Ishikawa (cell line): ENCODE measurements at regions not wholly inside any gene's neighbourhood (a gene's known extent, or its start where the extent isn't known, plus 50 kb on each side); places are given as distances from the start of the nearest gene placed in this dataset.

ENCODE experiments used
- CEBPB ChIP-seq: IDR thresholded peaks from 2 replicates; pipeline ENCODE4 v1.6.1; 2012
- CREB1 ChIP-seq: IDR thresholded peaks from 2 replicates; pipeline ENCODE4 v1.6.1; 2012; ENCODE audit warnings: low read depth
- EGR1 ChIP-seq: IDR thresholded peaks from 2 replicates; pipeline ENCODE4 v1.6.1; 2012
- EP300 ChIP-seq: IDR thresholded peaks from 2 replicates; pipeline ENCODE4 v1.6.1; 2012; ENCODE audit warnings: borderline replicate concordance
- FOXM1 ChIP-seq: IDR thresholded peaks from 2 replicates; pipeline ENCODE4 v1.6.1; 2012; ENCODE audit warnings: low read depth, borderline replicate concordance
- MAX ChIP-seq: IDR thresholded peaks from 2 replicates; pipeline ENCODE4 v1.6.1; 2012
- NFIC ChIP-seq: IDR thresholded peaks from 2 replicates; pipeline ENCODE4 v1.6.1; 2012
- RAD21 ChIP-seq: IDR thresholded peaks from 2 replicates; pipeline ENCODE4 v1.6.1; 2012; ENCODE audit warnings: low read depth
- TAF1 ChIP-seq: IDR thresholded peaks from 2 replicates; pipeline ENCODE4 v1.6.1; 2012; ENCODE audit warnings: low read depth, mild to moderate bottlenecking
- TCF12 ChIP-seq: IDR thresholded peaks from 2 replicates; pipeline ENCODE4 v1.6.1; 2012; ENCODE audit warnings: low read depth
- TEAD4 ChIP-seq: IDR thresholded peaks from 2 replicates; pipeline ENCODE4 v1.6.1; 2012
- YY1 ChIP-seq: IDR thresholded peaks from 2 replicates; pipeline ENCODE4 v1.6.1; 2012; ENCODE audit warnings: low read depth
- ZBTB7A ChIP-seq: IDR thresholded peaks from 2 replicates; pipeline ENCODE4 v1.6.1; 2012; ENCODE audit warnings: low read depth
- TF ChIP-seq, protein P1 (sequence below): IDR thresholded peaks from 2 replicates; pipeline ENCODE4 v1.6.1; 2012
- TF ChIP-seq, protein P2 (sequence below): IDR thresholded peaks from 2 replicates; pipeline ENCODE4 v1.6.1; 2012; ENCODE audit warnings: low read depth, mild to moderate bottlenecking

DNA sequence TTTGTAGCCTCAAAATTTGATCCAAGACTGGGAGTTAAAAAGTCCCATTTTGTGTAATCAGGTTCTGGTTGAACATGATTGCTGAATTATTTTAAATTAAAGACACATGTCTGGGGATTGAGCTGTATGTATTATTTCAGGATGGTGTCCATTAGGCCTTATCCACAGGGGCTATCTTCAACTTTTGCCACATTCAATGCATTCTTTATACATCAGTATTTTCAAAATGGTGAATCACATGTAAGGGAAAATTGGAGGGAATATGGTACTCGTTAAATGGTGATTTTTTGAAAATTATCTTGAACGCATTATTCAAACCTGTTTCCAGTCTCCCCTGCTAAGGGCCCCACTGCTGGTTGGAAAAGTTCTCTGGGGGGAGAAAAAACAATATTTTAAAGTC, 367.7 kb upstream of the NPVF start:
- TF ChIP-seq TAF1 = no peak
- TF ChIP-seq, protein P1, sequence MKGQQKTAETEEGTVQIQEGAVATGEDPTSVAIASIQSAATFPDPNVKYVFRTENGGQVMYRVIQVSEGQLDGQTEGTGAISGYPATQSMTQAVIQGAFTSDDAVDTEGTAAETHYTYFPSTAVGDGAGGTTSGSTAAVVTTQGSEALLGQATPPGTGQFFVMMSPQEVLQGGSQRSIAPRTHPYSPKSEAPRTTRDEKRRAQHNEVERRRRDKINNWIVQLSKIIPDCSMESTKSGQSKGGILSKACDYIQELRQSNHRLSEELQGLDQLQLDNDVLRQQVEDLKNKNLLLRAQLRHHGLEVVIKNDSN = no peak
- TF ChIP-seq EP300 = no peak
- TF ChIP-seq EGR1 = no peak
- no peak for TF ChIP-seq YY1
- no peak for TF ChIP-seq CEBPB
- no peak for TF ChIP-seq TEAD4
- TF ChIP-seq CREB1 = no peak
- TF ChIP-seq MAX = no peak
- TF ChIP-seq FOXM1 = no peak
- TF ChIP-seq TCF12 = no peak

DNA sequence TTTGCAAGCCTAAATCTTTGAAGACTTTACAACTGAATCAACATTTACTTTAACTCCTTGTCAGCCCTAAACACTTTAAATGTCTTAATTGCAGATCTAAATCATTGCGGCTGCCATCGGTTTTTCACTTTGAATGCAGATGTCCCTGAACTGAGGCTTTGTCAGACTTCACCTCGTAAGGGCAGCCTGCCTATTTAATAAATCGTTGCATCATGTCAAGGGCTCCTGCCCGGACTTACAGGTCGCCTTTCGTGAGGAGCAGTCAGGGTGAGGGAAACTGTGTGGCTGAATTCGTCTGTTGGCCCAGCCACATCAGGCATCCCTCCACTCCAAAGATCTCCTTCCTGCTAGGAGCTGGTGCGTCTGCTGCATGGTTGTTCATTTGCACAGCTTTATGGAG, 368.2 kb upstream of the NPVF start:
- TF ChIP-seq FOXM1 (no peak), EGR1 (no peak), CEBPB (no peak), YY1 (no peak), NFIC (no peak), MAX (no peak), TCF12 (no peak), TAF1 (no peak), EP300 (no peak), CREB1 (no peak), TEAD4 (no peak), RAD21 (no peak)
- TF ChIP-seq, protein P1 = no peak
- TF ChIP-seq, protein P2, sequence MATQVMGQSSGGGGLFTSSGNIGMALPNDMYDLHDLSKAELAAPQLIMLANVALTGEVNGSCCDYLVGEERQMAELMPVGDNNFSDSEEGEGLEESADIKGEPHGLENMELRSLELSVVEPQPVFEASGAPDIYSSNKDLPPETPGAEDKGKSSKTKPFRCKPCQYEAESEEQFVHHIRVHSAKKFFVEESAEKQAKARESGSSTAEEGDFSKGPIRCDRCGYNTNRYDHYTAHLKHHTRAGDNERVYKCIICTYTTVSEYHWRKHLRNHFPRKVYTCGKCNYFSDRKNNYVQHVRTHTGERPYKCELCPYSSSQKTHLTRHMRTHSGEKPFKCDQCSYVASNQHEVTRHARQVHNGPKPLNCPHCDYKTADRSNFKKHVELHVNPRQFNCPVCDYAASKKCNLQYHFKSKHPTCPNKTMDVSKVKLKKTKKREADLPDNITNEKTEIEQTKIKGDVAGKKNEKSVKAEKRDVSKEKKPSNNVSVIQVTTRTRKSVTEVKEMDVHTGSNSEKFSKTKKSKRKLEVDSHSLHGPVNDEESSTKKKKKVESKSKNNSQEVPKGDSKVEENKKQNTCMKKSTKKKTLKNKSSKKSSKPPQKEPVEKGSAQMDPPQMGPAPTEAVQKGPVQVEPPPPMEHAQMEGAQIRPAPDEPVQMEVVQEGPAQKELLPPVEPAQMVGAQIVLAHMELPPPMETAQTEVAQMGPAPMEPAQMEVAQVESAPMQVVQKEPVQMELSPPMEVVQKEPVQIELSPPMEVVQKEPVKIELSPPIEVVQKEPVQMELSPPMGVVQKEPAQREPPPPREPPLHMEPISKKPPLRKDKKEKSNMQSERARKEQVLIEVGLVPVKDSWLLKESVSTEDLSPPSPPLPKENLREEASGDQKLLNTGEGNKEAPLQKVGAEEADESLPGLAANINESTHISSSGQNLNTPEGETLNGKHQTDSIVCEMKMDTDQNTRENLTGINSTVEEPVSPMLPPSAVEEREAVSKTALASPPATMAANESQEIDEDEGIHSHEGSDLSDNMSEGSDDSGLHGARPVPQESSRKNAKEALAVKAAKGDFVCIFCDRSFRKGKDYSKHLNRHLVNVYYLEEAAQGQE = no peak

GRCh38 chr7:25597946-25598345, 369.7 kb upstream of the NPVF start:
- TF ChIP-seq TEAD4 = no peak
- no peak for TF ChIP-seq MAX
- TF ChIP-seq TCF12 = no peak
- TF ChIP-seq CEBPB = no peak
- no peak for TF ChIP-seq EP300
- TF ChIP-seq CREB1 = no peak
- no peak for TF ChIP-seq YY1
- TF ChIP-seq TAF1 = no peak
- TF ChIP-seq FOXM1 = no peak
- TF ChIP-seq RAD21 = no peak
- TF ChIP-seq, protein P2 = no peak
- no peak for TF ChIP-seq ZBTB7A
- TF ChIP-seq EGR1 = no peak
- no peak for TF ChIP-seq NFIC
- TF ChIP-seq, protein P1 = no peak

DNA sequence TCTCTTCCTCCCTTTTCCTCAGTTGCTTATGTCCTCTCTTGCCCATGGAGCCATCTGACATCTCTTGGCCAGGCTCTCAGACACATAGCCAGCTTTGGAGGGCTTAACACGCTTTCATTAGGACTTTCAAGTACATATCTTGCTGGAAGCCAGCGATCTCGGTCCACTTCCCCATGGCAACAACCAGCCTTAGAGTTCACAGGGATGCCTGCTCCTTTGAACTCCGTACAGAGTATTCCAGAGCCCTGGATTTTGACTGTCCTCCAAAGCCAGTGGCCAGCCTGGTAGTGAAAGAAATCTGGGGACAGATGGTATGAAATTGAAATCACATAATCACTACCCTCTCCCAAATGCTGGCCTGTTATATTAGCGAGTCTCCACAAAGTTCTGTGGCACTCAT, 370.5 kb upstream of the NPVF start:
- TF ChIP-seq TEAD4 = no peak
- no peak for TF ChIP-seq EGR1
- TF ChIP-seq EP300 = no peak
- TF ChIP-seq CREB1 = no peak
- TF ChIP-seq ZBTB7A = no peak
- no peak for TF ChIP-seq TCF12
- no peak for TF ChIP-seq CEBPB
- TF ChIP-seq RAD21 = no peak

DNA sequence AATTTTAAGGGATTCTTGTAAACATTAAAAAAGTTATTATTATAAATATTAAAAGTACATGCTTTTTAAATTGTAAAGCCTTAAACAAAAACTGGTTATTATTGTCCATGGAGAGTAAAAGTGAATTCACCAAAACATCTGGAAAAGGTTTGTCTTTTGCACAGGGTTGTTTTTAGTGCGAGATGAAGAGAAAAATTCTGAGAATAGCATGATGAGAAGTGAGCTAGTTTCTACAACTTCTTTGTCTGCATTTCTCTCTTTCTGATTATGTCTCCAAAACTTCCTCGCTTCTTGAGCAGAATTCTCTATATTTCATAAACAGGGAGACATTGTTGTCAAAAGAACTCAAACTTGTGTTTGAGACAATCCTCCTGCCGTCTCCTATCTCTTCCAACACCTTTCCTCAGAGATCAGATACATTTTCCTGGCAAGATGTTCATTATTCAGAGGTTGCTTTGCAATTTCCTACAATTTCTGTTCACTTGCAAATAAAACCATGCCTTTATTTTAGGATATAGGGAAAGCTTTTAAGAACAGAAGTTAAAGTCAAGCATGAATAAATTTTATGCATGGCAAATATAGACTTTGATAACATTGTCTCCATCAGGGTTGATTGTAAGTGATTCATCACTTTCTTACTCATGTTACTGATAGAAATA, 372.1 kb upstream of the NPVF start:
- TF ChIP-seq MAX = no peak
- no peak for TF ChIP-seq RAD21
- TF ChIP-seq, protein P1 = no peak
- TF ChIP-seq EP300 = no peak
- TF ChIP-seq CREB1 = no peak
- TF ChIP-seq, protein P2 = no peak
- no peak for TF ChIP-seq TCF12
- no peak for TF ChIP-seq EGR1
